ENCODE measurements at regions not wholly inside any gene's neighbourhood (a gene's known extent, or its start where the extent isn't known, plus 50 kb on each side); places are given as distances from the start of the nearest gene placed in this dataset.

DNA sequence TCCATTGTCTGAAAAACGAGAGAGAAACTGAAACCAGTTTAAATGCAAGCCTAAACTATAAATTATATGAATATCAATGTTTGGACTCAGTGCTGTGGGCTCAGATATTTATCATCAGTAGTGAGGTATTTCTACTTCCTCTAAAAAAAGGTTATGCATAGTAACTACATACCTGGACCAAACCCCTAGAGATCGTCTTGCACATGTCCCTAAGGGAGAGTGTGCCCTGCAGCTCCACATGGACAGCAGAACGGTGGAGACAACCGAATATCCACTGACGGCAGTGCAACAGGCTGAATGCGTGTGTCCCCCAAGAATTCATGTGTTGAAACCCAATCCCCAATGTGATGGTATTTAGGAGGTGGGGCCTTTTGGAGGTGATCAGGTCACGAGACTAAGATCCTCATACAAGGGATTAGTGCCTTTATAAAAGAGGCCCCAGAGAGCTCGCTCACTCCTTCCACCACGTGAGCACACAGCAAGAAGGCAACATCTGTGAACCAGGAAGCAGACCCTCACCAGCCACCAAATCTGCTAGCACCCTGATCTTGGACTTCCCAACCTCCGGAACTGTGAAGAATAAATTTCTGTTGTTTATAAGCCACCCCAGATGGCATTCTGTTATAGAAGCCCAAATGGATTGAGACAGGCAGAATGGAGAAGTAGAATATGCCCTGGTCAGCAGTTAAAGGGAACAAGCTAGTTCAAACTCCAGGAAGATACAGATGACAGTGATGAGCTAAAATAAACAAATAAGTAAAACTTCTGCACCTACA is 208.4 kb downstream of the ANAPC1 start:
- H3K27ac Mint-ChIP-seq: no peak overlapping the region
- no peaks in the 10 kb centered on the region for H3K27me3 Mint-ChIP-seq (ENCODE audit: insufficient read depth)
- H3K4me3 Mint-ChIP-seq: peak overlapping the region; percentile 83
- H3K4me1 Mint-ChIP-seq (ENCODE audit: low read depth): peaks cover 51% of the 10 kb centered on the region
- TF ChIP-seq, protein P1, sequence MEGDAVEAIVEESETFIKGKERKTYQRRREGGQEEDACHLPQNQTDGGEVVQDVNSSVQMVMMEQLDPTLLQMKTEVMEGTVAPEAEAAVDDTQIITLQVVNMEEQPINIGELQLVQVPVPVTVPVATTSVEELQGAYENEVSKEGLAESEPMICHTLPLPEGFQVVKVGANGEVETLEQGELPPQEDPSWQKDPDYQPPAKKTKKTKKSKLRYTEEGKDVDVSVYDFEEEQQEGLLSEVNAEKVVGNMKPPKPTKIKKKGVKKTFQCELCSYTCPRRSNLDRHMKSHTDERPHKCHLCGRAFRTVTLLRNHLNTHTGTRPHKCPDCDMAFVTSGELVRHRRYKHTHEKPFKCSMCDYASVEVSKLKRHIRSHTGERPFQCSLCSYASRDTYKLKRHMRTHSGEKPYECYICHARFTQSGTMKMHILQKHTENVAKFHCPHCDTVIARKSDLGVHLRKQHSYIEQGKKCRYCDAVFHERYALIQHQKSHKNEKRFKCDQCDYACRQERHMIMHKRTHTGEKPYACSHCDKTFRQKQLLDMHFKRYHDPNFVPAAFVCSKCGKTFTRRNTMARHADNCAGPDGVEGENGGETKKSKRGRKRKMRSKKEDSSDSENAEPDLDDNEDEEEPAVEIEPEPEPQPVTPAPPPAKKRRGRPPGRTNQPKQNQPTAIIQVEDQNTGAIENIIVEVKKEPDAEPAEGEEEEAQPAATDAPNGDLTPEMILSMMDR (IDR thresholded peaks at IDR 0.05): no peak
- no peak for DNase-seq
- H3K36me3 Mint-ChIP-seq (ENCODE audit: low read depth): no peaks in the 10 kb centered on the region
- no peaks in the 10 kb centered on the region for H3K9me3 Mint-ChIP-seq

DNA sequence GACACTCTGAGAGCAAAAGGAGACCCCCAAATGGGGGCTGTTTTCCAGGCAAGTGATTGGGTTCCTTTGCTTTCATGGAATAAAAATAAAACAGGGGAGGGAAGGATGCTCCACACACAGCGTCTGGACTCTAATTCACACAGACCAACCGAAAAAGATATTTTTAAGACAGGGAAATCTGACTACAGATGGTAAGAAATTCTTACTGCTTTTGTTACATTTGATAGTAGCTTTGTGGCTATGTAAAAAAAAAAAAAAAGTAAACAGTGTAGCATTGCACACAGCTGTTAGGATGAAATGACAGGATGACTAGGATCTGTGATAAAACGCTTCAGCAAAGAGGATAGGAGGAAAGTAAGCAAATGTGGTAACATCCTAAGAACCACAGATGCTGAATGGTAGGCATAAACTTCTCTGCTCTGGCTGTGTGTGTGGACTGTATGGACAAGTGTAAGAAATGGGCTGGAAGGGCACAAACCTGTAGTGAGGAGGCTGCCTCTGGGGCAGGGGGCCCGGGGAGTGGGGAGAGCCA is 207.6 kb downstream of the ANAPC1 start:
- H3K4me1 Mint-ChIP-seq (ENCODE audit: low read depth): peaks cover 47% of the 10 kb centered on the region
- no peak overlapping the region for H3K4me3 Mint-ChIP-seq
- TF ChIP-seq, protein P1 (IDR thresholded peaks at IDR 0.05): no peak
- peaks cover 7% of the 10 kb centered on the region for H3K27me3 Mint-ChIP-seq (ENCODE audit: insufficient read depth)
- peaks cover 6% of the 10 kb centered on the region; the same call in 1 of the 2 replicates for H3K36me3 Mint-ChIP-seq (ENCODE audit: low read depth)
- no peak overlapping the region for H3K27ac Mint-ChIP-seq
- peaks cover 2% of the 10 kb centered on the region; the same call in 1 of the 2 replicates for H3K9me3 Mint-ChIP-seq
- no peak for DNase-seq

DNA sequence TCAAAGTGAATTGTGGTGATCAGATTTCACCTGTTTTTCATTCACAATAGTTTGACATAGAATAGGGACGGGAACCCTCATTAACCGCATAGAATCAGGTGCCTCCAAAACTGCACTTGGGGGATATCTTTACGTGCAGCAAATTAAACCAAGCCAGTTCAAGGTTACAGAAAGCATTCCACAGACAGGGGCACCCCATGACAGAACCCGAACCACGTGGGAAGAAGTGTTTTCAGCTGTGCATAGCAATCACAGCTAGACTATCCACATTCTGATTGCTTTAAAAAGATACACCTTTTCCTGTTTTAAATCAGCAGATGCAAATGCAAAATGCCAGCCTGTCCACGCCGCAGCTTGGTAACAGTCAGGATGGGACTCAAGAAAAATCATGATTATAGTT is 205.8 kb downstream of the ANAPC1 start:
- no peak overlapping the region for H3K4me3 Mint-ChIP-seq
- no peak overlapping the region for H3K27ac Mint-ChIP-seq
- H3K4me1 Mint-ChIP-seq (ENCODE audit: low read depth): peaks cover 45% of the 10 kb centered on the region
- peaks cover 7% of the 10 kb centered on the region; the same call in 1 of the 2 replicates for H3K36me3 Mint-ChIP-seq (ENCODE audit: low read depth)
- peaks cover 8% of the 10 kb centered on the region for H3K27me3 Mint-ChIP-seq (ENCODE audit: insufficient read depth)
- TF ChIP-seq, protein P1 (IDR thresholded peaks at IDR 0.05): no peak
- DNase-seq: no peak
- peaks cover 4% of the 10 kb centered on the region for H3K9me3 Mint-ChIP-seq

DNA sequence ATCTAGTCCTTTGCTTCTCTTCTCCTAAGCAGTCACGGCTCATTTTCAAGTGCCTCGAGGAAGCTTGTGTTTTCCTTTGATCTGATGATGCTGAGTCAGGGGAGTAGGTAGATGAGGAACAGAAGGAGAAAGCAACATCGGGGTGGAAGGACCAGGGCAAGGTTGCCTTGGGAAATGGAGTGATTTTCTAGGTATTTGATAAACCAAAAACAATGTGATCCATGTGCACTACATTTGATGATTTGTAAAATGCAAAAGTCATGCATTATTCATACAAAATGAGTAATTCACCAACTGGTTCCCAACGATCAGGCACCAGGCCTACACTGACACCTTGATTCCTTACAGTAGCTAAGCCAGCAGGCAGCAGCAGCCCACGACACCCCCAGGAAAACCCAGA is 205.3 kb downstream of the ANAPC1 start:
- Mint-ChIP-seq H3K27me3 (ENCODE audit: insufficient read depth) (peaks cover 8% of the 10 kb centered on the region), H3K4me3 (peak overlapping the region; percentile 2; the same call in 1 of the 2 replicates), H3K27ac (peak overlapping the region; percentile 32), H3K36me3 (ENCODE audit: low read depth) (peaks cover 7% of the 10 kb centered on the region; the same call in 1 of the 2 replicates), H3K9me3 (peaks cover 4% of the 10 kb centered on the region), H3K4me1 (ENCODE audit: low read depth) (peaks cover 40% of the 10 kb centered on the region)
- TF ChIP-seq, protein P1 (IDR thresholded peaks at IDR 0.05): no peak
- DNase-seq: no peak

DNA sequence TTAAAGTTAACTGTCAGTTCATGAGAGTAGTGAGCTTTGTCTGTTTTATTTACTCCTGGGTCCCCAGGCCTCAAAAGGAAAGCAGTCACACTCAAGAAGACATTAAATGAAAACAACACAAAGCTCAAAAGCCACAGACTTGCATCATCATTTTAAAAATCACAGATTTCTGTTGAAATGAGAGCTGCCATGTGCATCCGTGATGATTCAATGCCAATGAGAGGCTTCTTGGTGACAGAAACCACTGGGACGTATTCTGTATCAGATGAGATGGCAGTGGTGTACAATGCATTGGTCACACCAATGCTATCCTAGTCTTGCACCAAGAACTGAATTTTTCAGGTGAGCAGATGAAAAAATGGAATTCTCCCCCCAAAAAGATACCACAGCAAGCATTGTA is 204.8 kb downstream of the ANAPC1 start:
- H3K4me3 Mint-ChIP-seq: peak overlapping the region; percentile 2; the same call in 1 of the 2 replicates
- H3K9me3 Mint-ChIP-seq: peaks cover 4% of the 10 kb centered on the region
- peak overlapping the region; percentile 32; the same call in 1 of the 2 replicates for H3K27ac Mint-ChIP-seq
- peaks cover 11% of the 10 kb centered on the region for H3K27me3 Mint-ChIP-seq (ENCODE audit: insufficient read depth)
- DNase-seq: no peak
- TF ChIP-seq, protein P1 (IDR thresholded peaks at IDR 0.05): no peak
- H3K4me1 Mint-ChIP-seq (ENCODE audit: low read depth): peaks cover 35% of the 10 kb centered on the region
- H3K36me3 Mint-ChIP-seq (ENCODE audit: low read depth): peaks cover 7% of the 10 kb centered on the region; the same call in 1 of the 2 replicates
